ENCODE measurements at regions not wholly inside any gene's neighbourhood (a gene's known extent, or its start where the extent isn't known, plus 50 kb on each side); places are given as distances from the start of the nearest gene placed in this dataset.
A peak's percentile ranks its signal among the peaks of the same experiment; 100 is the strongest.

GRCh38 chr11:8786933-8787332 is 104.3 kb downstream of the RPL27A start:
- TF ChIP-seq EP300 (IDR thresholded peaks at IDR 0.05), result no peak
- TF ChIP-seq POLR2AphosphoS5 (IDR thresholded peaks at IDR 0.05), result no peak
- TF ChIP-seq CTCF (IDR thresholded peaks at IDR 0.05), result peak in 2 of 4 experiments; percentile 27 to 46
- no peak for DNase-seq
- Histone ChIP-seq H3K4me1 (peaks cover 0 to 92% (median 74%) of the 10 kb centered on the region in 4 donors), H3K4me3 (no peak overlapping the region), H3K27me3 (no peaks in the 10 kb centered on the region), H3K27ac (peak overlapping the region; percentile 64 to 97 (median 82)), H3K9me3 (no peaks in the 10 kb centered on the region), H3K36me3 (no peaks in the 10 kb centered on the region)
- 89 to 93% methylated on average over 1 of the region's 1 CpG for WGBS, 2 donors
- intact Hi-C loops (cut with DNase I), result no loop called here

- H3K4me1 ChIP-seq, result peaks cover 0 to 91% (median 71%) of the 10 kb centered on the region in 4 donors
- intact Hi-C loops (cut with DNase I), result no loop called here
- no peaks in the 10 kb centered on the region for H3K27me3 ChIP-seq
- no peaks in the 10 kb centered on the region for H3K36me3 ChIP-seq
- no peak overlapping the region for H3K4me3 ChIP-seq
- H3K9me3 ChIP-seq, result no peaks in the 10 kb centered on the region
- H3K27ac ChIP-seq, result peak overlapping the region; percentile 64 to 97 (median 82)
- TF ChIP-seq POLR2A (IDR thresholded peaks at IDR 0.05), result no peak
- peak in 1 of 4 donors; percentile 43 for TF ChIP-seq EP300 (IDR thresholded peaks at IDR 0.05)
- TF ChIP-seq POLR2AphosphoS5 (IDR thresholded peaks at IDR 0.05), result peak in 3 of 4 donors; percentile 22 to 57 (median 51)
- WGBS, 2 donors, result 14 to 52% methylated on average over 7 of the region's 7 CpGs
- no peak for DNase-seq
Measured at GRCh38 chr11:8787372-8787771, 104.8 kb downstream of the RPL27A start.

GRCh38 chr11:8788616-8789015 is 106.0 kb downstream of the RPL27A start:
- intact Hi-C loops (cut with DNase I), result no loop called here
- Histone ChIP-seq H3K9me3 (no peaks in the 10 kb centered on the region), H3K4me3 (no peak overlapping the region), H3K27me3 (no peaks in the 10 kb centered on the region), H3K36me3 (no peaks in the 10 kb centered on the region), H3K4me1 (peaks cover 0 to 92% (median 78%) of the 10 kb centered on the region in 4 donors), H3K27ac (peak overlapping the region; percentile 64 to 97 (median 82))
- 86 to 93% methylated on average over 2 of the region's 2 CpGs for WGBS, 2 donors
- DNase-seq, result no peak
- TF ChIP-seq POLR2AphosphoS5 (IDR thresholded peaks at IDR 0.05) (peak in 1 of 4 donors; percentile 12), EP300 (IDR thresholded peaks at IDR 0.05) (no peak)

- no peak overlapping the region for H3K4me3 ChIP-seq
- peak overlapping the region; percentile 1 to 97 (median 68) for H3K27ac ChIP-seq
- no peak for TF ChIP-seq POLR2AphosphoS5 (IDR thresholded peaks at IDR 0.05)
- no peak for TF ChIP-seq EP300 (IDR thresholded peaks at IDR 0.05)
- TF ChIP-seq CTCF (IDR thresholded peaks at IDR 0.05), result no peak
- no peak for TF ChIP-seq POLR2A (IDR thresholded peaks at IDR 0.05)
- H3K27me3 ChIP-seq, result no peaks in the 10 kb centered on the region
- peaks cover 0 to 7% (median 0%) of the 10 kb centered on the region in 4 donors for H3K36me3 ChIP-seq
- H3K4me1 ChIP-seq, result peaks cover 0 to 93% (median 82%) of the 10 kb centered on the region in 4 donors
- 34 to 45% methylated on average over 2 of the region's 2 CpGs for WGBS, 2 donors
- no peaks in the 10 kb centered on the region for H3K9me3 ChIP-seq
- DNase-seq, result no peak
- intact Hi-C loops (cut with DNase I), result no loop called here
Measured at GRCh38 chr11:8789864-8790263, 107.3 kb downstream of the RPL27A start.

- no peak for TF ChIP-seq EP300 (IDR thresholded peaks at IDR 0.05)
- no peak for TF ChIP-seq POLR2A (IDR thresholded peaks at IDR 0.05)
- TF ChIP-seq CTCF (IDR thresholded peaks at IDR 0.05), result no peak
- TF ChIP-seq POLR2AphosphoS5 (IDR thresholded peaks at IDR 0.05), result no peak
- H3K9me3 ChIP-seq, result no peaks in the 10 kb centered on the region
- no peak for DNase-seq
- WGBS, 2 donors, result 29 to 75% methylated on average over 2 of the region's 2 CpGs
- peaks cover 0 to 93% (median 78%) of the 10 kb centered on the region in 4 donors for H3K4me1 ChIP-seq
- peak overlapping the region; percentile 0 to 97 (median 48) for H3K27ac ChIP-seq
- intact Hi-C loops (cut with DNase I), result no loop called here
- no peak overlapping the region for H3K4me3 ChIP-seq
- no peaks in the 10 kb centered on the region for H3K27me3 ChIP-seq
- H3K36me3 ChIP-seq, result peaks cover 0 to 10% (median 0%) of the 10 kb centered on the region in 4 donors
Measured at GRCh38 chr11:8790968-8791367, 108.4 kb downstream of the RPL27A start.

GRCh38 chr11:8792710-8793109 is 110.1 kb downstream of the RPL27A start:
- Histone ChIP-seq H3K27me3 (no peaks in the 10 kb centered on the region), H3K9me3 (no peaks in the 10 kb centered on the region), H3K4me1 (peaks cover 0 to 78% (median 69%) of the 10 kb centered on the region in 4 donors), H3K27ac (peak overlapping the region; percentile 26 to 97 (median 80)), H3K4me3 (no peak overlapping the region), H3K36me3 (peaks cover 0 to 13% (median 0%) of the 10 kb centered on the region in 4 donors)
- no peak for DNase-seq
- intact Hi-C loops (cut with DNase I), result no loop called here
- no peak for TF ChIP-seq POLR2A (IDR thresholded peaks at IDR 0.05)
- TF ChIP-seq EP300 (IDR thresholded peaks at IDR 0.05), result no peak
- TF ChIP-seq POLR2AphosphoS5 (IDR thresholded peaks at IDR 0.05), result no peak
- no peak for TF ChIP-seq CTCF (IDR thresholded peaks at IDR 0.05)
- 44 to 65% methylated on average over 3 of the region's 3 CpGs for WGBS, 2 donors

Measured in sigmoid colon (tissue), 6 donors.